Mucosa of rectum (tissue), 2 donors: ENCODE measurements at regions not wholly inside any gene's neighbourhood (a gene's known extent, or its start where the extent isn't known, plus 50 kb on each side); places are given as distances from the start of the nearest gene placed in this dataset.
"Not testable (repeated sequence)": the region's sequence is repeated elsewhere in the genome, so short reads cannot be mapped to it uniquely, and the experiment has no call there.

Experiments used
- H3K27ac ChIP-seq, 2 donors: one replicate each; pipeline ENCODE4 v1.7.0; 2013; ENCODE audit warnings: inconsistent platforms in 2 of 2, low read depth in 2 of 2, low read length in 2 of 2
- H3K27me3 ChIP-seq, 2 donors: one replicate each; pipeline ENCODE4 v1.7.0; 2013; ENCODE audit warnings: low read length in 2 of 2; ENCODE audit not compliant: control insufficient read depth in 2 of 2, insufficient read depth in 2 of 2
- H3K36me3 ChIP-seq, 2 donors: one replicate each; pipeline ENCODE4 v1.7.0; 2013; ENCODE audit warnings: low read length in 2 of 2; ENCODE audit not compliant: control insufficient read depth in 2 of 2, insufficient read depth in 2 of 2
- H3K4me1 ChIP-seq, 2 donors: one replicate each; pipeline ENCODE4 v1.7.0; 2013; ENCODE audit warnings: low read length in 2 of 2, mild to moderate bottlenecking in 1 of 2; ENCODE audit not compliant: control insufficient read depth in 2 of 2, insufficient read depth in 2 of 2
- H3K4me3 ChIP-seq, 2 donors: one replicate each; pipeline ENCODE4 v1.7.0; 2013; ENCODE audit warnings: low read length in 2 of 2
- H3K9ac ChIP-seq, 2 donors: one replicate each; pipeline ENCODE4 v1.7.0; 2013; ENCODE audit warnings: low read length in 2 of 2, low read depth in 1 of 2, mild to moderate bottlenecking in 1 of 2
- H3K9me3 ChIP-seq, 2 donors: one replicate each; pipeline ENCODE4 v1.7.0; 2013; ENCODE audit warnings: low read length in 2 of 2; ENCODE audit not compliant: control insufficient read depth in 2 of 2
- donor health status: healthy.
- donor health status: Normal muscosa, but diverticular disease.

DNA sequence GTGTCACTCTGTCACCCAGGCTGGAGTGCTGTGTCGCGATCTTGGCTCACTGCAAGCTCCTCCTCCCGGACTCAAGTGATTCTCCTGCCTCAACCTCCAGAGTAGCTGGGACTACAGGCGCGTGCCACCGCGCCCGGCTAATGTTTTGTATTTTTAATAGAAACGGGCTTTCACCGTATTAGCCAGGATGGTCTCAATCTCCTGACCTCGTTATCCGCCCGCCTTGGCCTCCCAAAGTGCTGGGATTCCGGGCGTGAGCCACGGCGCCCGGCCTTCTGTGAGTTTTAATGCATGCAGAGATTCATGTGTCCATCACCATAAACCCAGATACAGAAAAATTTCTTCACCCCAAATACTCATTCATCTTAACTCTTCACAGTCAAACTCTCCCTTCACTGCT is 1046.7 kb downstream of the CDH9 start:
- Histone ChIP-seq H3K27me3 (no peaks in the 10 kb centered on the region), H3K9me3 (no peaks in the 10 kb centered on the region), H3K4me3 (no peak overlapping the region), H3K9ac (no peak overlapping the region), H3K4me1 (no peaks in the 10 kb centered on the region), H3K36me3 (no peaks in the 10 kb centered on the region), H3K27ac (no peak overlapping the region)

DNA sequence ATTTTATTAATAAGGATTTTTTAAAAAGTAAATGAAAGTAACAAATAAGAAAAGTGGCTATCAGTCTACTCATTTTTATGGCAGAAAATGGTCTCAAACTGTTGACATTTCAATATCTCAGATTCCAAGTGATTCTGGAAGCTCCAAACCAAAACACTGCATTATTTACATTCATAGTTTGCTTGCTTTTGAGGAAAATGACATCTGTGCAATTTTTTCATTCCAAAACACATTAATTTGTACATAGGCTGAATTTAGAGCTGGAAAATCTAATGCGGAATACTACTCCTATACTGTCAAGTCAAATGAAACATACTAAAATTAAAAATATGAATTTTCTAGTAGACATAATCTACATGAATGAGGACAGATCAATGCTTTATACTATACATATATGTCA is 1047.6 kb downstream of the CDH9 start:
- Histone ChIP-seq H3K4me3 (no peak overlapping the region), H3K4me1 (no peaks in the 10 kb centered on the region), H3K36me3 (no peaks in the 10 kb centered on the region), H3K9ac (no peak overlapping the region), H3K27me3 (no peaks in the 10 kb centered on the region), H3K9me3 (no peaks in the 10 kb centered on the region), H3K27ac (no peak overlapping the region)

DNA sequence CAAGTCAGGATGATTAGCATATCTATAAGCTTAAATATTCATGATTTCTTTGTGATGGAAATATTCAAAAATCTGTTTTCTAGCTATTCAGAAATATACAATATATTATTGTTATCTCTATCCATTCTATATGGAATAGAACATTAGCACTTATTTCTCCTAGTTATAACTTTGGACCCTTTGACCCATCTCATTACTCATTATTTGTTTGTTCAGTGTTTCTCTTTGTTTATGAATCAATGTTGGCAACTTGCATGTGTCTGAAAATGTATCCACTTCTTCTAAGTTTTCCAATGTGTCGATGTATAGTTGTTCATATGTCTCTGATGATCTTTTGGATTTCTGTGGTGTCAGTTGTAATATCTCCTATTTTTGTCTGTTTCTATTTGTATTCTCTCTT is 1059.3 kb downstream of the CDH9 start:
- no peak overlapping the region for H3K9ac ChIP-seq
- no peak overlapping the region for H3K4me3 ChIP-seq
- H3K27ac ChIP-seq = no peak overlapping the region
- H3K36me3 ChIP-seq = no peaks in the 10 kb centered on the region
- H3K27me3 ChIP-seq = no peaks in the 10 kb centered on the region
- no peaks in the 10 kb centered on the region for H3K4me1 ChIP-seq
- H3K9me3 ChIP-seq = no peaks in the 10 kb centered on the region

DNA sequence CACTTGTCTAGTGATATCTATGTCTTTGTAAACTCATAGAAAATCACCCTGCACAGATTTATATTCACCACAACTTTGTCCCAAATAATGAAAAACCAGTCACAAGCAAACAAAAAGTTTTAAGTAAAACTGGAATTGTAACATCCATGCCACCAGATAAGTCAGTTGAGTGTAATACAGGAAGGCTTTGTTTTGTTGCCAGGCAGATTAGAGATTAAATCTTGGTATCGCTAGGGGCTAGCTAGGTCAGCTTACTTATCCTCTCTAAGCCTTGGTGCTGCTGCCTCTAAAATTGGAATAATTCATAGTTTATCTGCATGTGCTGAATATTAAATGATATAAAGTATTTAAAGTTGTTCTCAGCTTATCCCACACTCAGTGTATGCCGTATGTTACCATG is 1062.5 kb downstream of the CDH9 start:
- no peaks in the 10 kb centered on the region for H3K9me3 ChIP-seq
- H3K4me3 ChIP-seq = no peak overlapping the region
- H3K27ac ChIP-seq = no peak overlapping the region
- H3K27me3 ChIP-seq = no peaks in the 10 kb centered on the region
- no peaks in the 10 kb centered on the region for H3K4me1 ChIP-seq
- H3K36me3 ChIP-seq = no peaks in the 10 kb centered on the region
- H3K9ac ChIP-seq = no peak overlapping the region

DNA sequence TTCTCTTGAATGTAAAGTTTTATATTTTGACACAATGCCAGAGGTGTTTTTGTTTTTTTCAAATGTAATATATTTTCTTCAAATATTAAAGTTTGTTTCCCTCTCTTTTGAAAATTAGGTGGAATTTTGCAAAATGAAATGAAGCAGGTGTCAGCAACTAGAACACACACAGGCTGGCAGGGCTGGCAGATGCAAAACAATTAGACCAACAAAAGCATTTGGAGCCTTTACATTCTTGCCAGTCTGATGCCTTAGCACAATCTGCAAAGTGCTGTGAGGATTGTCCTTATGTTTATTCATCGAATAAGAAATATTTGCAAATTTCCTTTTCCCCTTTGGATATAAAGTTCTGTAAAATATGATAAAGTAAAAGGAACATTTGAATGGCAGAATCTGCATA is 1063.9 kb downstream of the CDH9 start:
- Histone ChIP-seq H3K9me3 (no peaks in the 10 kb centered on the region), H3K4me3 (no peak overlapping the region), H3K4me1 (no peaks in the 10 kb centered on the region), H3K36me3 (no peaks in the 10 kb centered on the region), H3K9ac (no peak overlapping the region), H3K27ac (no peak overlapping the region), H3K27me3 (no peaks in the 10 kb centered on the region)

DNA sequence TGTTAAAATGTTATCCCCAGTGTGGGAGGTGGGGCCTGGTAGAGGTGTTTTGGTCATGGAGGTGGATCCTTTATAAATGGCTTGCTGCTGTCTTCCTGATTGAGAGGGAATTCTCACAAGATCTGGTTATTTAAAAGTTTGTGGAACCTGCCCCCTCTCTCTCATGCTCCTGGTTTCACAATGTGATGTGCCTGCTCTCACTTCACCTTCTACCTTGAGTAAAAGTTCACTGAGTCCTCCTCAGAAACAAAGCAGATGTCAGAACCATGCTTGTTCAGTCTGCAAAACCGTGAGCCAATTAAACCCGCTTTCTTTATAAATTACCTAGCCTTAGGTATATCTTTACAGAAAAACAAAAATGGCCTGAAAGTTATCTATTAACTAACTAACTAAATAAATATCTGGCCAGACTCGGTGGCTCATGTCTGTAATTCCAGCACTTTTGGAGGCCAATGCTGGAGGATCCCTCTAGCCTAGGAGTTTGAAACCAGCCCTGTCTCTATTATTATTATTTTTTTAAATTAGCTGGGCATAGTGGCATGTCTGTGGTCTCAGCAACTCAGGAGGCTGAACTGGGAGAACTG is 1067.4 kb downstream of the CDH9 start:
- no peak overlapping the region for H3K4me3 ChIP-seq
- no peaks in the 10 kb centered on the region for H3K27me3 ChIP-seq
- no peaks in the 10 kb centered on the region for H3K4me1 ChIP-seq
- no peaks in the 10 kb centered on the region for H3K9me3 ChIP-seq
- H3K36me3 ChIP-seq = no peaks in the 10 kb centered on the region
- H3K9ac ChIP-seq = no peak overlapping the region
- H3K27ac ChIP-seq = no peak overlapping the region

DNA sequence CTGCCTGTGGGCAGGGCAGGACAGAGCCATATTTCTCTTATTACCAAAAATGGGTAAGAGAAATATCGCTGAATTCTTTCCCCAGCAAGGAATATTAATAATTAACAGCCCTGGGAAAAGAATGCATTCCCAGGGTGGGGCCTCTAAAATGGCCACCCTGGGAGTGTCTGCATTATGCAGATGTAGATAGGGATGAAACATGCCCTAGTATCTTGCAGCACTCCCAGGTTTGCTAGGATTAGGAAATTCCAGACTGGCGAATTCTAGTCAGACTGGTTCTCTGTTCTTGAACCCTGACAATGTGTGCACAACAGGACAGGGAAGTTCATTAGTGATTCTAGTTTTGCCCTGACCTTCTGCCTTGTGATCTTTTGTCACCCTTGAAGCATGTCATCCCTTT is 1069.3 kb downstream of the CDH9 start:
- not testable (repeated sequence) for H3K4me1 ChIP-seq, H3K27me3 ChIP-seq, H3K36me3 ChIP-seq, H3K9me3 ChIP-seq, H3K4me3 ChIP-seq, H3K9ac ChIP-seq, H3K27ac ChIP-seq

DNA sequence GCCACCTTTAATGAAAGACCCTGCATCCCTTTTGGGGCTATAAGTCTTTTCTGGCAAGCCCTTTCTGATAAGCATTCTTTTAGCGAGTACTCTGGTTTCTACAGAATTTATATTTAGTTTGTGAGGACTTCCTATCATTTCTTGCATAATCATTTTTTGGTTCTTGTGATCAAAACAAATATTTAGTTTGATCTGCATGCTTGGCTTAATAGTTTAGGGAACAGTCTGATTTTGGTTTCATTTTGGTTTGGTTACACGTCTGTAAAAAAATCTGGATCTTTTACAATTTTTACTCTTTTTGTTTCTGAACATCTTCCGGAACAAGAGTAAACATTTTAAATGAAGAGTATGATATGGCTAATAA is 1074.4 kb downstream of the CDH9 start:
- H3K4me1 ChIP-seq = no peaks in the 10 kb centered on the region
- H3K36me3 ChIP-seq = no peaks in the 10 kb centered on the region
- H3K27me3 ChIP-seq = no peaks in the 10 kb centered on the region
- no peak overlapping the region for H3K27ac ChIP-seq
- no peak overlapping the region for H3K4me3 ChIP-seq
- H3K9ac ChIP-seq = no peak overlapping the region
- no peaks in the 10 kb centered on the region for H3K9me3 ChIP-seq

DNA sequence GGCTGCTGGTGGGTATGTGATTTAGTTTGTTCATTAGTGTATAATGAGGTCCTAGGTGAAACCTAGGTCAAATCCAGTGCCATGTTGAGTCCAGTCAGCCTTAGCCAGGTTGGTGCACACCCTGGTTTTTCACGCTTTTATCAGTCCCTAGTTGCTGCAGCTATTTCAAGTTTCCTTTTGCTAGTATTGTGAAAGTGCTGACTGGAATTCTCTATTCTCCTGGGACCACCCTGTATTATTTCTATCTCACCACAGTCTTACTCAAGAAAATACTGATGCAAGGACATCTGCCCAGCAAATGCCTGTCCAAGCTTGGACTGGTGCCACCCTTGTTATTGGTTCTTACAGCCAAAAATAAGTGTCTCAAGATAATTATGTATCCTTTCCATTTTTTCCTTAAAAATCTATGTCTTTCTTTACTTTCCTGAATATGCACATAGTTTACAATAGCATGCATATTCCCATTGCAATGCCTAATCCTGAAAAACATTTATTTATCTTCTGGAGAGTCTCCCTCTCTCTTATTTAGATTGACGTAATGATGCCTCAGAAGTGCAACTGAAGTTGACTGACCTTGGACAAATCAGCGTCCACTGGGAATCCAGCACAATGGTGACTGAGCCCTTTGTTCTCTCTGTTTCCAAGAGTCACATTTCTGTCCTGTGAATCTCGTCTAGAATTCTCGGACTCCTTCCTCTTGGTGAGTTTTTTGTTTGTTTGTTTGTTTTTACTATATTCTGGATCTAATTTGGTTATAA is 1075.0 kb downstream of the CDH9 start:
- Histone ChIP-seq H3K4me3 (no peak overlapping the region), H3K36me3 (no peaks in the 10 kb centered on the region)

DNA sequence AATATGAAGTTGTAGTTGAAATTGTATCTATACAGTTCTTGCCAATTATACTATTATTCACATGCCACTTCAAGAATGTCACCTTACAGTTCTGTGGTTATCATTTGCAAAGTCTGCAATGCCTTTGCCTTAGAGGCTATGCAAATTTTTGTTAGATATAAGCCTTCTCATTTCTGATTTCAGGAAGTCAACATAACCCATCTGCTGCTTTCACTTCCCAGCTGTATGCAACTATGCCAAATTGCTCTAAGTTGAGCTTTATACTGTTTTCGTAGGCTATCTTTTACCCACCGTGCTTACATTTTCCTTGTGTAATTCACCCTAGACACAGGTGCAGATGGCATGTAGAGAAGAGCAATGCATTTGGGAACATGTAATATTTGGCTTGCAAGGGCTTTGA is 1083.0 kb downstream of the CDH9 start:
- Histone ChIP-seq H3K27ac (no peak overlapping the region), H3K36me3 (no peaks in the 10 kb centered on the region), H3K27me3 (no peaks in the 10 kb centered on the region), H3K9ac (no peak overlapping the region), H3K9me3 (peaks cover 0 to 3% of the 10 kb centered on the region in 2 donors), H3K4me1 (no peaks in the 10 kb centered on the region), H3K4me3 (no peak overlapping the region)

More for the DNA sequence above, 1075.0 kb downstream of the CDH9 start:
- H3K9me3 ChIP-seq = no peaks in the 10 kb centered on the region
- no peaks in the 10 kb centered on the region for H3K4me1 ChIP-seq
- no peak overlapping the region for H3K9ac ChIP-seq
- no peak overlapping the region for H3K27ac ChIP-seq
- H3K27me3 ChIP-seq = no peaks in the 10 kb centered on the region
